ENCODE measurements at regions not wholly inside any gene's neighbourhood (a gene's known extent, or its start where the extent isn't known, plus 50 kb on each side); places are given as distances from the start of the nearest gene placed in this dataset.

DNA sequence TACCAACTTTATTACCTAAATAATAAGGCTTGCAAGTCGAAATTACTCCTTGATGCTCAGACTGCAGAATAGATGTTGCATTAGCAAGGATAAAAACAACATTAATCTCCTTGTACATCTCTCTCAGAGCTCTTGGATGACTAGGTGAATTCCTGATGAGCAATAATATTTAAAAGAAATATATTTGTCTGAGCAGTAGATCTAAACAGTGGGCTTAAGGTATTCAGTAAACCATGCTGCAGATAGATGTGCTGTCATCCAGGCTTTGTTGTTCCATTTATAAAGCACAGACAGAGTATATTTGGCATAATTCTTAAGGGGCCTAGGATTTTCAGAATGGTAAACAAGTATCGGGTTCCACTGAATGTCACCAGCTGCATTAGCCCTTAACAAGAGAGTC, 257.1 kb downstream of the TUSC7 start:
- no peak for DNase-seq
- intact Hi-C loops (cut with DNase I; ENCODE audit: low total_unique reads) = no loop called here
- no peak for TF ChIP-seq POLR2AphosphoS5 (IDR thresholded peaks at IDR 0.05)
- no peak for TF ChIP-seq EP300 (IDR thresholded peaks at IDR 0.05)
- TF ChIP-seq POLR2A (IDR thresholded peaks at IDR 0.05) = no peak
- TF ChIP-seq, protein P1, sequence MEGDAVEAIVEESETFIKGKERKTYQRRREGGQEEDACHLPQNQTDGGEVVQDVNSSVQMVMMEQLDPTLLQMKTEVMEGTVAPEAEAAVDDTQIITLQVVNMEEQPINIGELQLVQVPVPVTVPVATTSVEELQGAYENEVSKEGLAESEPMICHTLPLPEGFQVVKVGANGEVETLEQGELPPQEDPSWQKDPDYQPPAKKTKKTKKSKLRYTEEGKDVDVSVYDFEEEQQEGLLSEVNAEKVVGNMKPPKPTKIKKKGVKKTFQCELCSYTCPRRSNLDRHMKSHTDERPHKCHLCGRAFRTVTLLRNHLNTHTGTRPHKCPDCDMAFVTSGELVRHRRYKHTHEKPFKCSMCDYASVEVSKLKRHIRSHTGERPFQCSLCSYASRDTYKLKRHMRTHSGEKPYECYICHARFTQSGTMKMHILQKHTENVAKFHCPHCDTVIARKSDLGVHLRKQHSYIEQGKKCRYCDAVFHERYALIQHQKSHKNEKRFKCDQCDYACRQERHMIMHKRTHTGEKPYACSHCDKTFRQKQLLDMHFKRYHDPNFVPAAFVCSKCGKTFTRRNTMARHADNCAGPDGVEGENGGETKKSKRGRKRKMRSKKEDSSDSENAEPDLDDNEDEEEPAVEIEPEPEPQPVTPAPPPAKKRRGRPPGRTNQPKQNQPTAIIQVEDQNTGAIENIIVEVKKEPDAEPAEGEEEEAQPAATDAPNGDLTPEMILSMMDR (IDR thresholded peaks at IDR 0.05) = no peak
- WGBS, 5 donors = 48 to 65% (median 63%) methylated on average over 2 of the region's 2 CpGs
- Histone ChIP-seq H3K9me3 (no peaks in the 10 kb centered on the region), H3K27me3 (no peaks in the 10 kb centered on the region), H3K36me3 (no peaks in the 10 kb centered on the region), H3K4me1 (no peaks in the 10 kb centered on the region), H3K4me3 (no peak overlapping the region), H3K27ac (no peak overlapping the region)

DNA sequence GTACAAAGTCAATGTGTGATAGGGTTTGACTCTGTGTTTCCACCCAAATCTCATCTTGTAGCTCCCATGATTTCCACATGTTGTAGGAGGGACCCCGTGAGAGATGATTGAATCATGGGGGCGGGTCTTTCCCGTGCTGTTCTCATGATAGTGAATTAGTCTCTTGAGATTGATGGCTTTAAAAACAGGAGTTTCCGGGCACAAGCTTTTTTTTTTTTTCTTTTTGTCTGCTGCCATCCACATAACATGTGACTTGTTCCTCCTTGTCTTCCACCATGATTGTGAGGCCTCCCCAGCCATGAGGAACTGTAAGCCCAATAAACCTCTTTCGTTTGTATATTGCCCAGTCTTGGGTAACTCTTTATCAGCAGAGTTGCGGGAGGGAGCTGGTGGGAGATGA, 259.6 kb downstream of the TUSC7 start:
- no peaks in the 10 kb centered on the region for H3K27me3 ChIP-seq
- intact Hi-C loops (cut with DNase I; ENCODE audit: low total_unique reads) = no loop called here
- H3K36me3 ChIP-seq = no peaks in the 10 kb centered on the region
- H3K9me3 ChIP-seq = no peaks in the 10 kb centered on the region
- TF ChIP-seq POLR2A (IDR thresholded peaks at IDR 0.05) (no peak), POLR2AphosphoS5 (IDR thresholded peaks at IDR 0.05) (no peak), EP300 (IDR thresholded peaks at IDR 0.05) (no peak)
- TF ChIP-seq, protein P1 (IDR thresholded peaks at IDR 0.05) = no peak
- 78 to 87% (median 85%) methylated on average over 6 of the region's 6 CpGs for whole genome bisulfite sequencing, 5 donors
- H3K4me1 ChIP-seq = no peaks in the 10 kb centered on the region
- H3K27ac ChIP-seq = no peak overlapping the region
- H3K4me3 ChIP-seq = no peak overlapping the region
- no peak for DNase-seq

DNA sequence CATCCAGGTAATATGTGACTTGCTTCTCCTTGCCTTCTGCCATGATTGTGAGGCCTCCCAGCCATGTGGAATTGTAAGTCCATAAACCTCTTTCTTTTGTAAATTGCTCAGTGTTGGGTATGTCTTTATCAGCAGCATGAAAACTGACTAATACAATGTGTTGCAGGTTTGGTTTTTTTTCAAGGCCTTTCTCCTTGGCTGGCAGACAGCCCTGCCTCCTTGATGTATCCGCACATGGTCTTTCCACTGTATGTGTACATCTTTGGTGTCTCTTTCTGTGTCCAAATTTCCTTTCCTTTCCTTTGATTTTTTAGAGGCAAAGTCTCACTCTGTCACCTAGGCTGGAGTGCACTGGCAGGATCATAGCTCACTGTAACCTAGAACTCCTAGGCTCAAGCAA, 260.1 kb downstream of the TUSC7 start:
- no peaks in the 10 kb centered on the region for H3K4me1 ChIP-seq
- TF ChIP-seq POLR2AphosphoS5 (IDR thresholded peaks at IDR 0.05) (no peak), POLR2A (IDR thresholded peaks at IDR 0.05) (no peak), EP300 (IDR thresholded peaks at IDR 0.05) (no peak)
- TF ChIP-seq, protein P1 (IDR thresholded peaks at IDR 0.05) = no peak
- H3K4me3 ChIP-seq = no peak overlapping the region
- H3K36me3 ChIP-seq = no peaks in the 10 kb centered on the region
- no peak for DNase-seq
- 86 to 100% (median 96%) methylated on average over 1 of the region's 1 CpG for WGBS, 5 donors
- H3K27ac ChIP-seq = no peak overlapping the region
- H3K27me3 ChIP-seq = no peaks in the 10 kb centered on the region
- intact Hi-C loops (cut with DNase I; ENCODE audit: low total_unique reads) = no loop called here
- H3K9me3 ChIP-seq = no peaks in the 10 kb centered on the region

DNA sequence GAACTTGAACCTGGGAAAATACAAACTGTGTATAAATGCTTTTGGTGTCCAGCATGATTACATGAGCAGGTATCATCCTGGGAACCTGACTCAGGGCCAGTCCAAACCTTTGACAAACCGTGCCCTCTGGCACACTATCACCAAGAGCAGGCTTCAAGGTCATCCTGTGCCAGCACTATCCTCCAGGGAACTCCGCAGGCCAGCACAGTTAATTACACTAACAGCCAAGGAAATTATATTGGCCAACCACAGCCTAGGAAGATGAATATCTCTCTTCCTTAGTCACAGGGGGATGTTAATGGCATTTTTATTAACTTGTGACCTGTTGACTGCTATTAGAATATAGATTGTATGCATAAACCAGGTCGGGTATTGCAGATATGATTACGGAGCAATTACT, 262.0 kb downstream of the TUSC7 start:
- no peaks in the 10 kb centered on the region for H3K4me1 ChIP-seq
- 36 to 54% (median 42%) methylated on average over 4 of the region's 4 CpGs for WGBS, 5 donors
- TF ChIP-seq, protein P1 (IDR thresholded peaks at IDR 0.05) = no peak
- TF ChIP-seq EP300 (IDR thresholded peaks at IDR 0.05) = no peak
- no peak for TF ChIP-seq POLR2A (IDR thresholded peaks at IDR 0.05)
- no peak for TF ChIP-seq POLR2AphosphoS5 (IDR thresholded peaks at IDR 0.05)
- H3K27me3 ChIP-seq = no peaks in the 10 kb centered on the region
- H3K36me3 ChIP-seq = no peaks in the 10 kb centered on the region
- H3K27ac ChIP-seq = no peak overlapping the region
- intact Hi-C loops (cut with DNase I; ENCODE audit: low total_unique reads) = no loop called here
- H3K9me3 ChIP-seq = no peaks in the 10 kb centered on the region
- DNase-seq = no peak
- no peak overlapping the region for H3K4me3 ChIP-seq
